Aorta (tissue), 5 donors: ENCODE measurements at regions not wholly inside any gene's neighbourhood (a gene's known extent, or its start where the extent isn't known, plus 50 kb on each side); places are given as distances from the start of the nearest gene placed in this dataset.
"Not testable (repeated sequence)": the region's sequence is repeated elsewhere in the genome, so short reads cannot be mapped to it uniquely, and the experiment has no call there.

ENCODE experiments used
- ATAC-seq: fragments of 200-7000 bp; cut with Tn5 transposase; one replicate; pipeline ENCODE4 v1.9.1; 2022; ENCODE audit warnings: moderate library complexity; ENCODE audit not compliant: low FRiP score
- DNase-seq, 2 donors: peaks; one replicate each; pipeline ENCODE4 v3.0.0-alpha.2; 2020
- H3K27ac ChIP-seq, 2 donors: one replicate each; pipeline ENCODE4 v1.5.1; 2013; ENCODE audit warnings: low read length in 2 of 2, mild to moderate bottlenecking in 2 of 2, moderate library complexity in 2 of 2, control low read depth in 1 of 2, inconsistent platforms in 1 of 2, low read depth in 1 of 2
- H3K27me3 ChIP-seq, 2 donors: one replicate each; pipeline ENCODE4 v1.6.1; 2013; ENCODE audit warnings: control low read depth in 1 of 2, low read length in 1 of 2, mild to moderate bottlenecking in 1 of 2, moderate library complexity in 1 of 2; ENCODE audit not compliant: insufficient read depth in 2 of 2, control insufficient read depth in 1 of 2
- H3K36me3 ChIP-seq, 2 donors: one replicate each; pipeline ENCODE4 v1.6.1; 2013; ENCODE audit warnings: control low read depth in 1 of 2, low read length in 1 of 2, mild to moderate bottlenecking in 1 of 2; ENCODE audit not compliant: insufficient read depth in 2 of 2, control insufficient read depth in 1 of 2
- H3K4me1 ChIP-seq, 2 donors: one replicate each; pipeline ENCODE4 v1.6.1; 2013; ENCODE audit warnings: low read length in 2 of 2, control low read depth in 1 of 2, mild to moderate bottlenecking in 1 of 2, moderate library complexity in 1 of 2; ENCODE audit not compliant: insufficient read depth in 2 of 2, control insufficient read depth in 1 of 2
- H3K4me3 ChIP-seq, 2 donors: one replicate each; pipeline ENCODE4 v1.5.1; 2013; ENCODE audit warnings: low read length in 2 of 2, control low read depth in 1 of 2, mild to moderate bottlenecking in 1 of 2
- H3K9me3 ChIP-seq: one replicate; pipeline ENCODE4 v1.6.1; 2013; ENCODE audit warnings: mild to moderate bottlenecking, low read length; ENCODE audit not compliant: control insufficient read depth
- WGBS, 2 donors: extraction: QIAGEN DNeasy Blood & Tissue Kit; methylation state at CpG; one replicate each; pipeline ENCODE4 v1.1.7; 2013; 5-methylcytosine and 5-hydroxymethylcytosine counted together
- intact Hi-C, 2 donors: fragments of 100-400 bp; cut with DNase I; formaldehyde crosslinking; loops; one replicate each; pipeline versions ENCODE4 v1.14.2 to v1.15.0; 2022
- donor health status: healthy with polysubstance abuse.
- donor health status: Bipolar disorder and iron deficiency.
- donor health status: DM: no; HTN: no; CAD: no.
- donor health status: DM: no; HTN: no; CAD: no.
- donor health status: DM: yes; HTN: yes; CAD: no.

- Histone ChIP-seq H3K4me3 (no peak overlapping the region), H3K36me3 (no peaks in the 10 kb centered on the region), H3K4me1 (no peaks in the 10 kb centered on the region), H3K27me3 (no peaks in the 10 kb centered on the region), H3K27ac (no peak overlapping the region), H3K9me3 (no peaks in the 10 kb centered on the region)
- ATAC-seq (no peak), DNase-seq (no peak)
- intact Hi-C loops = no loop called here
- 83 to 88% methylated on average over 9 of the region's 9 CpGs for WGBS, 2 donors
These were observed 97.7 kb upstream of the HCN1 start for GRCh38 chr5:45793638-45794532.

- WGBS, 2 donors = 58 to 62% methylated on average over 3 of the region's 3 CpGs
- ATAC-seq = no peak
- intact Hi-C loops = no loop called here
These were observed 83.9 kb upstream of the HCN1 start for GRCh38 chr5:45779874-45780671.

GRCh38 chr5:45774528-45774927 lies 78.3 kb upstream of the HCN1 start:
- H3K4me1 ChIP-seq = no peaks in the 10 kb centered on the region
- 37% methylated on average over 1 of the region's 1 CpG for WGBS, 2 donors
- H3K27ac ChIP-seq = no peak overlapping the region
- H3K9me3 ChIP-seq = no peaks in the 10 kb centered on the region
- no peaks in the 10 kb centered on the region for H3K36me3 ChIP-seq
- no peak for ATAC-seq
- H3K4me3 ChIP-seq = no peak overlapping the region
- DNase-seq = no peak
- intact Hi-C loops = no loop called here
- H3K27me3 ChIP-seq = no peaks in the 10 kb centered on the region

More at GRCh38 chr5:45779874-45780671, 83.9 kb upstream of the HCN1 start:
- Histone ChIP-seq H3K36me3 (no peaks in the 10 kb centered on the region), H3K27ac (no peak overlapping the region), H3K4me3 (no peak overlapping the region), H3K4me1 (no peaks in the 10 kb centered on the region), H3K27me3 (no peaks in the 10 kb centered on the region), H3K9me3 (no peaks in the 10 kb centered on the region)
- DNase-seq = no peak

GRCh38 chr5:45772402-45772801 lies 76.2 kb upstream of the HCN1 start:
- Histone ChIP-seq H3K4me1 (no peaks in the 10 kb centered on the region), H3K9me3 (no peaks in the 10 kb centered on the region), H3K27me3 (no peaks in the 10 kb centered on the region), H3K4me3 (no peak overlapping the region), H3K27ac (no peak overlapping the region), H3K36me3 (no peaks in the 10 kb centered on the region)
- WGBS, 2 donors = 72 to 82% methylated on average over 3 of the region's 3 CpGs
- DNase-seq (no peak), ATAC-seq (no peak)
- intact Hi-C loops = no loop called here

GRCh38 chr5:45765561-45765960 lies 69.4 kb upstream of the HCN1 start:
- WGBS, 2 donors = 71% methylated on average over 3 of the region's 3 CpGs
- H3K9me3 ChIP-seq = no peaks in the 10 kb centered on the region
- no peak overlapping the region for H3K27ac ChIP-seq
- ATAC-seq (peak; percentile 22), DNase-seq (no peak)
- intact Hi-C loops = no loop called here
- H3K4me3 ChIP-seq = no peak overlapping the region
- no peaks in the 10 kb centered on the region for H3K36me3 ChIP-seq
- no peaks in the 10 kb centered on the region for H3K27me3 ChIP-seq
- no peaks in the 10 kb centered on the region for H3K4me1 ChIP-seq

GRCh38 chr5:45750574-45750973 lies 54.4 kb upstream of the HCN1 start:
- no peak overlapping the region for H3K27ac ChIP-seq
- no peaks in the 10 kb centered on the region for H3K36me3 ChIP-seq
- no peaks in the 10 kb centered on the region for H3K4me1 ChIP-seq
- no peaks in the 10 kb centered on the region for H3K27me3 ChIP-seq
- ATAC-seq = peak; percentile 41
- no peak overlapping the region for H3K4me3 ChIP-seq
- intact Hi-C loops = no loop called here
- no peaks in the 10 kb centered on the region for H3K9me3 ChIP-seq
- DNase-seq = no peak
- 93 to 100% methylated on average over 3 of the region's 3 CpGs for WGBS, 2 donors

- H3K27ac ChIP-seq, H3K4me3 ChIP-seq, H3K9me3 ChIP-seq, H3K36me3 ChIP-seq, ATAC-seq, H3K27me3 ChIP-seq, H3K4me1 ChIP-seq, DNase-seq, intact Hi-C loops: not testable (repeated sequence)
- WGBS, 2 donors = 67 to 81% methylated on average over 4 of the region's 4 CpGs
These were observed 52.3 kb upstream of the HCN1 start for GRCh38 chr5:45748511-45748910.
